ENCODE measurements at regions not wholly inside any gene's neighbourhood (a gene's known extent, or its start where the extent isn't known, plus 50 kb on each side); places are given as distances from the start of the nearest gene placed in this dataset.

- Histone ChIP-seq H3K27ac (peak overlapping the region in 1 of 3 donors; percentile 17), H3K4me1 (peaks cover 5 to 26% of the 10 kb centered on the region in 2 donors), H3K36me3 (no peaks in the 10 kb centered on the region), H3K9me3 (no peaks in the 10 kb centered on the region), H3K27me3 (no peaks in the 10 kb centered on the region), H3K4me3 (replicated peaks in 1 of 3) (no peak overlapping the region)
- no peak for DNase-seq
- WGBS, 2 donors: 71 to 72% methylated on average over 3 of the region's 3 CpGs
- TF ChIP-seq POLR2A (IDR thresholded peaks at IDR 0.05) (no peak), CTCF (IDR thresholded peaks at IDR 0.05) (no peak)
- intact Hi-C loops (cut with DNase I): no loop called here
These were observed 276.9 kb downstream of the PTTG2 start for GRCh38 chr4:38237139-38237538.

GRCh38 chr4:38241541-38241940 is 281.3 kb downstream of the PTTG2 start:
- Histone ChIP-seq H3K9me3 (no peaks in the 10 kb centered on the region), H3K27ac (no peak overlapping the region), H3K36me3 (no peaks in the 10 kb centered on the region), H3K4me3 (replicated peaks in 1 of 3) (no peak overlapping the region), H3K27me3 (no peaks in the 10 kb centered on the region), H3K4me1 (peaks cover 5 to 35% of the 10 kb centered on the region in 2 donors)
- WGBS, 2 donors: 95 to 97% methylated on average over 2 of the region's 2 CpGs
- intact Hi-C loops (cut with DNase I): no loop called here
- no peak for DNase-seq
- TF ChIP-seq CTCF (IDR thresholded peaks at IDR 0.05): no peak
- no peak for TF ChIP-seq POLR2A (IDR thresholded peaks at IDR 0.05)

GRCh38 chr4:38242101-38242500 is 281.9 kb downstream of the PTTG2 start:
- intact Hi-C loops (cut with DNase I): no loop called here
- TF ChIP-seq CTCF (IDR thresholded peaks at IDR 0.05): no peak
- TF ChIP-seq POLR2A (IDR thresholded peaks at IDR 0.05): no peak
- Histone ChIP-seq H3K36me3 (no peaks in the 10 kb centered on the region), H3K27ac (no peak overlapping the region), H3K4me1 (peaks cover 5 to 30% of the 10 kb centered on the region in 2 donors), H3K9me3 (no peaks in the 10 kb centered on the region), H3K27me3 (no peaks in the 10 kb centered on the region), H3K4me3 (replicated peaks in 1 of 3) (no peak overlapping the region)
- no peak for DNase-seq
- 96 to 98% methylated on average over 4 of the region's 4 CpGs for WGBS, 2 donors

- intact Hi-C loops (cut with DNase I): no loop called here
- Histone ChIP-seq H3K4me1 (peaks cover 5 to 24% of the 10 kb centered on the region in 2 donors), H3K36me3 (no peaks in the 10 kb centered on the region), H3K27me3 (no peaks in the 10 kb centered on the region), H3K9me3 (no peaks in the 10 kb centered on the region), H3K27ac (no peak overlapping the region), H3K4me3 (replicated peaks in 1 of 3) (no peak overlapping the region)
- no peak for TF ChIP-seq POLR2A (IDR thresholded peaks at IDR 0.05)
- no peak for TF ChIP-seq CTCF (IDR thresholded peaks at IDR 0.05)
- DNase-seq: no peak
- WGBS, 2 donors: 55 to 58% methylated on average over 4 of the region's 4 CpGs
These were observed 282.7 kb downstream of the PTTG2 start for GRCh38 chr4:38242822-38243387.

- intact Hi-C loops (cut with DNase I): no loop called here
- WGBS, 2 donors: 49 to 57% methylated on average over 6 of the region's 6 CpGs
- peaks cover 5 to 17% of the 10 kb centered on the region in 2 donors for H3K4me1 ChIP-seq
- no peaks in the 10 kb centered on the region for H3K27me3 ChIP-seq
- no peaks in the 10 kb centered on the region for H3K36me3 ChIP-seq
- TF ChIP-seq CTCF (IDR thresholded peaks at IDR 0.05): no peak
- no peak for TF ChIP-seq POLR2A (IDR thresholded peaks at IDR 0.05)
- H3K9me3 ChIP-seq: no peaks in the 10 kb centered on the region
- peak; percentile 36 to 40 for DNase-seq
- H3K27ac ChIP-seq: no peak overlapping the region
- no peak overlapping the region for H3K4me3 ChIP-seq (replicated peaks in 1 of 3)
These were observed 283.3 kb downstream of the PTTG2 start for GRCh38 chr4:38243388-38244053.
